Activated T-helper 1 cell treated with Interleukin-2 at 50 U/mL for 16 hours (primary cell): ENCODE measurements at regions not wholly inside any gene's neighbourhood (a gene's known extent, or its start where the extent isn't known, plus 50 kb on each side); places are given as distances from the start of the nearest gene placed in this dataset.
"Not testable (repeated sequence)": the region's sequence is repeated elsewhere in the genome, so short reads cannot be mapped to it uniquely, and the experiment has no call there.

ENCODE experiments used
- DNase-seq: peaks from one replicate; pipeline ENCODE4 v3.0.0-alpha.2; 2020; ENCODE audit warnings: low read depth

DNA sequence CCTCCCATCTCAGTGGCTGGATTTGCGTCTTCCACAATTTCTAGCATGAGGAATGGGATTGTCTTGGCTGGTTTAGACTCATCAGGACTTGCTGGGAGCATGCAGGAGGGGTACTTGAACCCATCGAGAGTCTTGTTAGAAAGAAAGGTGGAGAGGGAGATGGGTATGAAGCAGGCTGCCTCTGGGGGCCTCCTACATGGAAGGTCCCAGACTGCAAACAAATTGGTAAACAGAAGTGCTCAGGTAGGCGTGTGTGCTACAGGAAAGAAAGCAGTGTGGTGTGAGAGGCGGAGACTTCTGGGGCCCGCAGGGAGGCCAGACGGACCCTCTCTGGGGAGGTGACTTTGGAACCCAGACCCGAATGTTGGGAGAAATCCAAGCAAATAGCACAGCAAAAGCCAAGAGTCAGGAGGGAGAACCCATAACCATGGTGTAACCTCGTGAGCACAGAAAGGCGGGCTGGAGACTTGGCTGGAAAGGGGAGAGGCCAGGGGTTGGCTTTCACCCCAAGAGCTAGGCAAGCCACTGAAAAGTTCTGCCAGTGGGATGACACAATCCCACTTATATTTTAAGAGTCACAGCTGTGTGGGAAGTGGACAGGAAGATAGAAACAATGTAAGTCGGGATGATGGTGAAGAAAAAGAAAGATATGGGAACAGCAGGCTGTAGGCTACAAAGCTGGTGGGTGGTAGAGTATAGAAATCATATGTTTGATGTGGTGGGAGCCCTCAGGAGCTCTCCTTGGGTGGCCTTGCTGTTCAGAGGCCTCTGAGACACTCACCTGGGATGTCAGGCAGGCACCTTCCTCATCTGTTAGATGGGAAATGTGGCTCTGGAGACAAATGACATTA, 130.1 kb upstream of the PRR20G start:
- DNase-seq: no peak

DNA sequence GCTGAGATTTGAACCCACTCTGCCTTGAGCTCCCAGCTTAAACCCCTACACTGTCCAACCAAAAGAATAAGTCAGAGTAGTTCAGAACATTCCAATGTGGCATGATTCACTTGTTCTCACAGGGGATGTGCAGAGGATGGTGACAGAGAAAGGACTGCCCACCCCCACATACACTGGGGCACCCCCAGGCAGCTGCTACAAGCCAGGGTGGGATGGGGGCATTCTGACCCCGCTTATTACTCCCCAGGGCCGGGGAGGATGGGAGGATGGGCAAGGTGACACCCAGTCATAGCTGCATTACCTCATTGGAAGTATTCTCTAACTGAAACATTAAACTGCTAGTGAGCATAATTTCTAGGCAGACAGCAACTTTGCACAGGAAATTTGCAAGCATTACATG, 126.0 kb upstream of the PRR20G start:
- no peak for DNase-seq

DNA sequence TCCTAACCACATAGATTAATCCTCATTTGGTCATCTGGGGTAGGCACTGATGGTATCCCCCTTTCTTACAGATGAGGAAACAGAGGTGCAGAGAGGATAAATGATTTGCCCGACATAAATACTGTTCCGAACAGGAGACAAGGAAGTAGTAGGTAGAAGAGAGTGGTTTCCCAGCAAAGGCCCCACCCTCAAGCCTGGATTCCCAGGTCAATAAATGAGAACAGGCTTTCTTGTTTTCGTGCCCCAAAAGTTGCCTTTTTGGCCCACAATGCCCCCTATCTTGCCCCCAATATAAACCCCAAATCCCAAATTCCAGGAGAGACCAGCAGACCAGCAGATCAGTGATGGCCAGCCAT, 125.5 kb upstream of the PRR20G start:
- DNase-seq: no peak

DNA sequence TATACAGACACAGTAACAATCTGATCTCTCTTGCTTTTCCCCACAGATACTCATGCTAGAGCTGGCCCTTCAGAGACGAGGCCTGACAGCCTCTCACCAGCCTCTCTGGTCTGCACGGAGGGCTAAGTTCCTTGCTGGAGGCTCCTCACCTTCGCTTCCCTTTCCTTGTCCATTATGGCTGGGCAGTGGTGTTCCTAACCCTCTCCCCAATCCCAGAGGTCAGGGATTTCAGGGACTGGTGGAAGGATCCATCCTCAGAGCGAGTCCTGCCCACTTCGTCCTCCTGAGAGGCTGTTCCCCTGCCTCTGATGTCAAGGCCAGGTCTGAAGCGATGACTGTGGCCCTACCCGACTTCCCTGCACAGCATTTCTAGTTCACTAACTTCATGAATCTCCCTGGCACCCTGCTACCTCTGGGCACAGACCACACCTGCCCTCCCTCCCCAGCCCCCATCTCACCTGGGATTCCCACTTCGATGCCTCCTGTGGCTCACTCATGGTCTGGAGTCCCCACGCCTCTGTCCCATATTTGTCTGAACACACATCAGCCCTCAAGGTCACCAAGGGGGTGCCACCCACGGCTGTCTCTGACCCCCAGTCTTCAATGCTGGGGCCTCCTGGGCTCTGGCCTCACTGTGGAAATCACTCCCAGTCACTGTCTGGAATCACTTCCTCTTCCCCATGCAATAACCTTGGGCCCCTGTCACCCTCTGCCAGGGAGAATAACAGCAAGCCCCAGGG, 124.9 kb upstream of the PRR20G start:
- DNase-seq: no peak

DNA sequence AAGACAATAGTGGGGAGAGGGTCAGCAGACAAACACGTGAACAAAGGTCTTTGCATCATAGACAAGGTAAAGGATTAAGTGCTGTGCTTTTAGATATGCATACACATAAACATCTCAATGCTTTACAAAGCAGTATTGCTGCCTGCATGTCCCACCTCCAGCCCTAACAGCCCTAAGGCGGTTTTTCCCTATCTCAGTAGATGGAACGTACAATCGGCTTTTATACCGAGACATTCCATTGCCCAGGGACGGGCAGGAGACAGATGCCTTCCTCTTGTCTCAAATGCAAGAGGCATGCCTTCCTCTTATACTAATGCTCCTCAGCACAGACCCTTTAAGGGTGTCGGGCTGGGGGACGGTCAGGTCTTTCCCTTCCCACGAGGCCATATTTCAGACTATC, 124.0 kb upstream of the PRR20G start:
- DNase-seq: not testable (repeated sequence)

DNA sequence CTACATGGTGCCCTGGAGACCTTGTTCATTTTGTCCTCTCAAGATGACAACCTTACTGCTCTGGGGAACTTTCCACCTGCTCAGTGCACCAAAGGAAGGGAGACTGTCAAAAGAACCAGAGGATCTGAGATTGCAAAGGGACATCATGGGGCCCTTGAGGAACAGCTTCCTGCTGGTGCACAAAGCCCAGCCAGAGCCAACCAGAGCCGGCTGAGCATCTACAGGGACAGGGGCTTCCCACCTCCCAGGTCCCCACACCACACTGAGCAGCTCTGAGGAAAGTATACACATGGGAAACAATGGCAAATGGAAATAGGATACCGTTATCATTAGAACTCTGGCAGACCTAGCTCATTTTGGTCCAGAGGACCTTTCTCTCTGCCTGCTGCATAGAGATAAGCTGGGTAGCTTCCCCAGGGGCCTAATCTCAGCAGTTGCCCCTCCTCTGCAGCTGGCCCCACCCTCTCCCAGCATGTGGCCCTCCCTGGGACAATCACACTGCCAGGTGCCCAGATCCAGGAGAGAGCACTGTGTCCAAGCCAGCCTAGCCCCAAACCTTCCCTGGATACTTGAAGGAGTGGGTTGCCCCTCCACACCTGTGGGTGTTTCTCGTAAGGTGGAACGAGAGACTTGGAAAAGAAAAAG, 123.4 kb upstream of the PRR20G start:
- DNase-seq: no peak

DNA sequence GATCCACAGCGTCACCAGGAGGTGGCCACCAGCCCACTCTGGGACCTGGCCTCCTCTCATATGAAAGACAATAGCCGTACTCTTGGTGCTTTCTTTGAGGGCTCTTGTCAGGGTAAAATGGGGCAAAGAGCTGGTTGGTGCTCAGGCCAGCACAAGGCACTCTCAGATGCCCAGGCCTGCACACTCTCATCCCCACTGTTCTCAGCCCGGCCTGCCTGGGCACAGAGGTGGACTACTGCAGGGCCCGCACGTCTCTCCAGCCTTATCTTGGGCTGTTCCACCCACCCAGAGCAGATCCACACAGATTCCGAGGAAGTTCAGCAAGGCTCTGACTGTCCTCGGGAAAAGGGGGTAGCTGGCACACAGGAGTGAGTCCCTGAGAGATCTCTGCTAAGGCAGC, 122.8 kb upstream of the PRR20G start:
- DNase-seq: no peak

DNA sequence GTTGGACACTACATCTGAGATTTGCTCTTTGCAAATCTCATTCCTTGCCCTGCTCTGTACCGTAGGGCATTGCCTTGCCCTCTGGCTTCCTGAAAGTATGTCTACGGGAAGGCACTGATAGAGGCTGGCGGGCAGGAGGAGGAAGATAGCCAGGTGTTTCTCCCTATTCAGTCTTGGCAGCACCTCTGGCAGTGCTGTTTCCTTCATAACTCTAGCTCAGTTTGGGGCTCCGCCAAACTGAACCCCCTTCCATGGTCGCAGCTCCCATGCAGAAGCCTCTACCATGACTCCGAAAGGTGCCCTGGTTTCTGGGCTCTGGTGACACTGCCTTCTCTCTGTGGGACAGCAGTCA, 122.3 kb upstream of the PRR20G start:
- no peak for DNase-seq

DNA sequence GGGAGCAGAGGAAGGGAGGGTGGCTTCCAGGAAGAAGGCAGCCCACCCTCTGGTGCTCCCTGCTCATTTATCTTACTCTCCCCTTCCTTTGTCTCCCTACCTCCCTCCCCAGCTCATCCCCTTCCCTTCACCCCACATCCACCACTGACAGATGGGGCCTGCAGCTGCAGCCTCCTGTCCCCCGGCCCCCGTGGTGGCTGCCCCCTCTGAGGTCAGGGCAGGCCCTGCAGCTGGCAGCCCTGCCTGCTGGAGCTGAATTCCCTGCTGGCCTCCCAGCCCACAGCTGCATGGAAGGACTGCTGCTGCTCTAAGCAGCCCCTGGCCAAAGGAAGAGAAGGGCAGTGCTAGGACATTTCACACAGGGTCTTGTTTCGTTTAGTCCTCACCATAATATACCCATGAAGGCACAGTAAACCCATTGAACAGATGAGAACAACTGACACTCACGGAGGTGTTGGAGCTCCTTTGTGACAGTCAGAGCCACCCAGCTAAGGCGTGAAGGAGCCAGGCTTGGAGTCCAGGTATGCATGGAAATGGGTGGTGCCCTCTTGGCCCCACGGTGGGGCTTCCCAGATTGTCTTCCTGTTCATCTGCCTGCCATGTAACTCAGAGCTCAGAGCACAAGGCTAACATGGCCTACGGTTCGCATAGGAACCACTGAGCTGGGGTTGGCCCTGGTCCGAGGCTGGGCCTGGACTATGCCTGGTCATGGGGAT, 121.7 kb upstream of the PRR20G start:
- no peak for DNase-seq

DNA sequence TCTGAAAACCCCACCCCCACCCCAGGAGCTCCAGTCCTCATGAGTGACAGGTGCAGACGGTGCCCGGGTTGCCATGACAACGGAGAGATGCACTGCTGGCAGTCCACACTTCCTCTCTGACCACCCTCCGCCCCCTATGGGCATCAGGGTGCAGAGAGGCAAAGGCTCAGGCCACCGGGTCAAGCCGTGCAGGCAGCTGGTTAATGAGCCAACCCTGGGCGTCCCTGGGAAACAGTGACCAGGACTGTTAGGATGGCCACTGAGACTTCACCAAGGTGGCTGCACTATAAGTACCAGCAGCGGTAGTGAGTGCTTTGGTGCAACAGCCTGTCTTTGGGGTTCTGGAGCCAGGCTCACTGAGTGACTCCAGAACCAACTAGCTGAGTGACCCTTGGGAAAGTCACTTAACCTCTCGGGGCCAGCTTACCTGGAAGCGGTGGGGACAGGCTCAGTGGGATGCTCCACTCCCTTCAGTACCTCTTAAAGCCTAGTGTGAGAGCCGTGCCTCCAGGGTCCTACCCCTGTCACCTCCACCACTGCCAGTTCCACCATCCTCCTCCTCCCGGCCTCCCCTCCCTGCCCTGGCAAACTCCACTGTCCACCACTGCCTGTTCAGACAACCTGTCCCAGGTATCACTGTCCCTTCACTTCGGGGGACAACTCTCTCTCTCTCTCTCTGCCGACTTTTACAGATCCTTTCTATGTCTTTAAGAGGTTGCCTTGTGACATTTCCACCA, 121.0 kb upstream of the PRR20G start:
- DNase-seq: no peak

DNA sequence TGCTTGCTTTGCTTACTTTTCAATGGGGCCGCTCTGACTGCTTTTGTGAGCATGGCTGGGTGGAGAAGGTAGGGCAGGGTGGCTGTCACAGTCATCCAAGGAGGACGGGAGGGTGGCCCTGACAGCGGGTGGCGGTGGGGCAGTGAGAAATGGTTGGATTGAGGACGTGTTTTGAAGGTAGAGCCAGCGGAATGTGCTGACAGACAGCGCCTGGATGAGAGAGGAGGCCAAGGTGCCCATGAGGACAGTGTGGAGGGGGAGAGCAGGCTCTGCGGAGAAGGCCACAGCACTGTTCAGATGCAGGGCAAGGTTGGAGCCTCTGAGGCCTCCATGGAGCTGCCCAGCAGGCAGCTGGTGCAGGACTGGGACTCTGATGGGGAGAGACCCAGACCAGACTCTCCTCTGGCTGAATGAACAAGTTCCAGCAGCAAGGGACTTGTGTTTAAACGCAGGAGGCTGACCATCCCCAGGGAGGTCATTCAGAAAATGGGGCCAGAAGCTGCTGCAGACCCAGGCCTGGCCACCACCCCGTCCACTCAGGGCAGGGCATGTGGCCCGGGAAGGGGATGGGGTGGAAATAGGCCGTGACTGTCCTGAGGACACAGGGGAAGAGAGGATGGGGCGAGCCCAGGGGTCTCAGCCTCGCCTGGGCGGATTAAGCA, 120.3 kb upstream of the PRR20G start:
- DNase-seq: no peak

DNA sequence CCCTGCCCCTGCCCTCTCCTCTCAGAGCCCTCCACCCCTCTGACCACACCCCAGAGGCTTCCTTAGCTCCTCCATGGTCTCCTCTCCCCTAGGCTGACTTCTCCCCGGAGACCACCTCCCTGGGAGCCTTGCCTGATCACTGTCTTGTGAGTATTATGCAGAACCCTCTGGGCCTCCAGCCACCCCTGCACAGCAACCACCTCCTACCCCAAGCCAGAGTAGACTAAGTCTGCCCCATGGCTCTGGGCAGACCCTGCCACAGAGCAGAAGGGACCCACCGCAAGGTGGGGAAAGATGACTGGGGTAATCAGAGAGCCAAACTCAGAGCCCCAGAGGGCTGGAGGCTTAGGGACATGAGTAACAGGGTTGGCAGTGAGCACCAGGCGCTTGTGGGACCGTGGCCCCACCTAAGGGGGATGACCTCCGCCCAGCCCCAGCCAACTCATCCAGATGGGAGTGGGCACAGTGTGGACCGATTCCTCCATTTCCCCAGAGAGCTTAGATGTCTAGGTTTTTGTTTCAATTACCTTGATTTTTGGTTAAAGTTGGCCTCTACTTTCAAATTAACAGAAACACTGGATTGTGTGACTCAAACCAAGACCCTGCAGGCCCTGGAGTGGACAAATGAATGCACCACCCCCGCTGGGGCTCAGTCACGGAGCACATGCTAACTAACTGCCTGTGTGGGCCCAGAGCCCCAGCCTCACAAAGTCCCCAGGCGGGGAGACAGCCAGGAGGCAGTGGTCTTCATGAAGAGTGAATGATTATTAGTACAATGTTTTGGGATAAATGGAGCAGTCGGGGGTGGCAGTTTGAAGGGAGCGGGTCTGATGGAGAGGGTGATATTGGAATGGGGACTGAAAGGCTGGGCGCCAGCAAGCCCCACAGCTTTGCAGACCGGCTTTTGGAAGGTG, 119.4 kb upstream of the PRR20G start:
- DNase-seq: no peak

DNA sequence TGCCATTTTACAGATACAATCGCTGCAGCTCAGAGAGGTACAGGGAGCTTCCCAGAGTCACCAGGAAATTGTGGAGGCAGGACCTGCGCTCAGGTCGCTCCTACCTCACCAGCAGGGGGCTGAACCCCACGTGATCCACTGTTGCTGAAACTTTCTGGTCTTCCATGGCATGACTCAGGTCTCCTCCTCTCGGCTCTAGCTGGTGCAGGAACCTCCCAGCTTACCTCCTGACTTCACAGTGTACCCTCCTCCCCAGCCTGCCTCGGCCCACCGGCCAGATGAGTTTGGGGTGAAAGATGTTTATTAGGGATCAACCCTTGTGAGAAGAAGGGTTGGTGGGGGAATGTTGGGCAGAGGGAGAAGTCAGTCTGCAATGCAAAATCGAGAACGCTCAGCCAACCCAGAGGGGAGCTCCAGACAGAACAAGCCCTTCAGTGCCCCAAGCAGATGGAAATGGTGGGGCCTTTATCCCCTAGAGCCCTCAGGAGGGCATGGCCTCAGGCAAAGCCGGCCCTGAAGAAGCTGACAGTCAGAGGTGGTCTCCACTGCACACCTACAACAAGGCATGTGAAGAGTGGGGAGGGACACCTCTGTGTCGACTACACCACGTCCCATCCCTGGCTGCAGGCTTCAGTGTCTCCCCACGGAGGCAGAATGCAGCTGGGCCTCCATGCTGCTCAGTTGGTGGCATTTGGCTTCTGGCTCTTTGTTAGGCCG, 118.6 kb upstream of the PRR20G start:
- no peak for DNase-seq

DNA sequence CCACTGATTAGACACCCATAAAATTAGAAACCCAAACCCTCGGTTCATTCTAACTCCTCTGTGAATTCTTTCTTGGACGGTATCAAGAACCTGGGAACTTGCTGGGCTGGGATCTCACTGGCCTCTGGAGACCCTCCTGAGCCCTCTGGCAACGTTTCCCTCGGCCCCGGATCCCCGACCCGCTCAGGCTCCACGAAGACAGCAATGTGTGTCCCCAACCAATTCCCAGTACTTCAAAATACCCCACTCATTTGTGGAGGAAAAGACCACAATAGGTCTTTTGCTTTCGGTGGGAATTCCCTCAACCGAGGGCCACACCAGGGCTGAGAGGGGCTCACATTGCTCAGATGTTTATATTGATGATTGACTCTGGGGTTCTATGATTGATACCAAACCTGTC, 117.9 kb upstream of the PRR20G start:
- DNase-seq: no peak

DNA sequence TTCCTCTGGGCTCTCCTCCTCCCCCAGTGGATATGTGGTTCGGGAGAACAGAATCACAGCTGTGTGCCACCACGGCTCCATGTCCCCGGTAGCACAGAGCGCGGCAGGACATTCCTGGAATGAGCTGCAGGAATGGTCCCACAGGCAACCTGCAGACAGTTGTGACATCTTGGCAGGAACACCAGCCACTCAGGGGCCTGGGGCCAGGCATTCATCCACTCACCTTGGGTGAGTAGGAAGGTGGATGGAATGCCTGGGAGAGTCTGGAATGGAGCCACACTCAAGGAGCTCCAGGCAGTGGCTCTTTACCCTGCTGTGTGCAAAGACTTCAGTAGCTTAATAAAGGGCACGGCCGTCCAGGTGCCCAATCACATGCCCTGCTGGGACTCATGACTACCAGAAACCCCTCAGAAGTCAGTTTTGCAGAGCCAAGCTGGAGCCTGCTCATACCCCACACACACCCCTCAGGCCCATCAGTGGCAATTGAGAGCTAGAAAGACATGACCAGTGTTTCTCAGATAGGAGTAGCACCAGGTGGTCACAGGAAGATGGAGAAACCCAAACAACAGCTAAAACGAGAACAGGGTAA, 117.3 kb upstream of the PRR20G start:
- no peak for DNase-seq

DNA sequence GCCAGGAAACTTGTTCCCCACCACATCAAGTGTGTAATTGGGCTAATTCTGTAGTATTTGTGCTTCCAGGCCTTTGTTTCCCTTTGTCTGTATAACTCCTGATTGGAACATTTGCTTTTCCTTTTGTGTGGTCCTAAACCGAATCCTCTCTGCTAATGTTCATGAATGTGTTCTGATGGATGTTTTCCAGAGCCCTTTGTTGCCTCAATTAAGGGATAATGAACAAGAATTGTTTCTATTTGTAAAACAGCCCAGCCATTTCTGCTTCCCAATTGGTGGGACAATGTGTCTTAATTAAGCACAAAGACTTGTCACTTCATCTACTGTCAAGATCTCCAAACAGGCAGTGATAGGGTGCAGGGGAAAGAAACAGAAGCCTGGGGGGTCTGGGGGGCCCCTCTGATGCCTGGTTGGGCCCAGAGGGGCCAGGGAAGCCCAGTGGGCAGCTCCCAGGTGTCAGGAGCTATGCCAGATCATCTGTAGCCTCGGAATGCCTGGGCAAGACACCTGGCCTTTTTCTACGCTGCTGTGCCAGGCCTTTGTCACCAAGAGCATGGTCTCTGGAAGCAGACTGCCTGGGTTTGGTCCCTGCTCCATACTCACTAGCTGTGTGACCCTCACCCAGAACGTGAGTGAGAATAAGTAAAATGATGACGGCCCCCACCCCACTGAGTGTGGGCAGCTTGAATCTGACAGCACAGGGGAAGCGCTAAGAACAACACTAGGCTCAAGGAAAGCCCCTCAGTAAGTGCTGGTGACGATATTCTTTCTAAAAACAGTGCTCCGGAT, 116.6 kb upstream of the PRR20G start:
- DNase-seq: no peak

DNA sequence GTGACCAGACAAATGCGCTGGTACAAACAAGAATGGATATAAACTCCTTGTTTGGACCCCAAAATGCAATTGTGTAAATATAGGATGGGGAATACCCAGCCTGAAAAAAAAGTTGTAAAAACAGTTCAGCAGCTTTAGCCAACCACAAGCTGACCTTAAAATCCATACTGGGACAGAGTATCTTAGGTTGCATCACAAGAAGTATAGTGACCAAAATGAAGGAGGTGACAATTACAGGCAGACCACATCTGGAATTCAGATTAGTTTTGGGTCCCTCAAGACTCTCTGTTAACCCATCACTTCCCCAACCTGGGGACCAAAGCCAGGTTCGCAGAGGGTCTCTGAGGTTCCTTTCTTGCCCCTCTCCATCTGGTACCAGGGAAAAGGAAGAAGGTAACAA, 115.9 kb upstream of the PRR20G start:
- no peak for DNase-seq

DNA sequence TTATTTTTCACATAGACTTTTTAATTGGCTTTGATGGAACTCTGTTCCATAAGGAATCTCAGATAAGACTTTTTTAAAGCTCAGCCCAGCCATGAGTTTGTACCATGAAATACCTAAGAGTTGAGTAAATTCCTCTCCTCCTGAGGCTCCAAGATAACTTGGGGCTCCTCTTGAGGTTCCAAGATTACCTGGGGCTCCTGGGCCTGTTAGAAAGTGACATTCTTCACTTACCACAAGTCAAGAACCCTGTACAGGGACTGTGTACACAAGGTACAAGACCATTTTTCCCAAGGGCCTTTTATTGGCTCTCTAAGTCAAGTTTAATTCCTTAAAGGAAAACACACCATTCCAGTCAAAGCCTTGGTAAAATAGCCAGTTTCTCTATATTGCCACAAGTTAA, 111.3 kb upstream of the PRR20G start:
- no peak for DNase-seq
